ENCODE measurements at regions not wholly inside any gene's neighbourhood (a gene's known extent, or its start where the extent isn't known, plus 50 kb on each side); places are given as distances from the start of the nearest gene placed in this dataset.
"Not testable (repeated sequence)": the region's sequence is repeated elsewhere in the genome, so short reads cannot be mapped to it uniquely, and the experiment has no call there.

DNA sequence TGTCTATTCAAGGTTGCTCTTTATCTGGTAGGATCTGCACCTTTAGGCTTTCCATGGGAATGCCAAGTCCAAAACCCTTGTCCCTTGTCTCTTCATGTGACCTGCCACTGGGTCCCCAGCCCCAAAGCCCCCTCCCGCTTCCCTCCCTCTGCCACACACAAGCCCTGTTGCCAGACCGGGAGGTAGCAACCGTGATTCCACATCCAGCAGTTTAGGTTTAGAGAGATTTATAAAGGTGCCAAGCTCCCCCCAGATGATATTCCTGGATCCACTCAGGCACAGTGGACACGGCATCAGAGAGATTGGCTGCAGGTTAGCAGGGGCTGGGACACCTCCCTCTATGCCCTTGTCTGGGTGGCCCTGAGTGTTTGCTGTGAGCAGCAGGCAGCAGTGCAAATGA lies 504.7 kb downstream of the CCDC171 start:
- no peak for DNase-seq (ENCODE audit: low spot score)

DNA sequence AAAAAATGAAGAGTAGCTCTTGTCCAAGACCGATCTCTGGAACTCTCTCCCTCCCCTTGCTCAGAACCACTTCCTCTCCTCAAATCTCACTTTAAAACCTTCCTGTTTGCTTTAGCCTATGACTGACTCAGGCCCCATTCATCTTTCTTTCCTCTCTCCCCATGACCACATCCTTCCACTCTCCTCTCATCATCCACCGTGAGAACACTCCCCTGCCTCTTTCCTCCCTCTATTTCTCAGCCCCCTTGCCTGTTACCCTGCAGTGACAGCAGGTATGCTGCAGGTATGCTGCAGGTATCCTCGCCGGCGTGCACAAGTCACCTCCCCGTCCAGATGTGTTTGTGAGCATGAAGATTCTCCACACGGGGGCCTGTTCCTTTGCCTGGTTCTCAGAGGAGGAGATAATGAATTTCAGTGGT lies 505.3 kb downstream of the CCDC171 start:
- DNase-seq (ENCODE audit: low spot score), result no peak

DNA sequence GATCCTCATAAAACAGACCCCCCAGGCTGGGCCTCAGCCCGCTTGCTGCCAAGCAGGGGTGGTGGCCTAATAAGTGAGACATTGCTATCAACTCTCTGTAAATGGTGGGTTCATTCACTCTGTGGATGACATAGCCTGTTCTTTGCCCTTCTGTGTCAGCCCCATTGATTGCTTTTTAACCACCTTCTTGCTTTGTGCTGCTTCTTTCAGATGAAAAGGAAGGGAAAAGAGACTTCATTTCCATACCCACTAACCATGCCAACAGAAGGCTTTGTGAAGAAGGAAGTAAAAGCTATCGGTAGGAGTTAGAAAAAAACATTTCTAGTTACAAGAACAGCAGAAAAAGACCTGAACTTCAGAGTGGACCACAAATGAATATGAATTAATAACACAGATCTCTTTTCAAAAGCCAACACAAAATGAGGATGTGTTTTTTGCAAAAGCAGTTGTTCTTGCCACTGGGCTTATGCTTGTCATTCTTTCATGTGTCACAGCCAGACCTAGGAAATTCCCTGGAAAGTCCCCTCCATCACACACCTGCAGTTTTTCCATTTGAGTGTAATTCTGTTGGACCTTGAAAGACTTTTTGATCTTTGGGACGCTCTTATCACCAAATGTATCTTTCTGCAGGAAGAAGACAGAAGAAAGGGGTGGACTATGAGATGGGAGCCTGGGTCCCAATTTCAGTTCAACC lies 507.7 kb downstream of the CCDC171 start:
- no peak for DNase-seq (ENCODE audit: low spot score)

DNA sequence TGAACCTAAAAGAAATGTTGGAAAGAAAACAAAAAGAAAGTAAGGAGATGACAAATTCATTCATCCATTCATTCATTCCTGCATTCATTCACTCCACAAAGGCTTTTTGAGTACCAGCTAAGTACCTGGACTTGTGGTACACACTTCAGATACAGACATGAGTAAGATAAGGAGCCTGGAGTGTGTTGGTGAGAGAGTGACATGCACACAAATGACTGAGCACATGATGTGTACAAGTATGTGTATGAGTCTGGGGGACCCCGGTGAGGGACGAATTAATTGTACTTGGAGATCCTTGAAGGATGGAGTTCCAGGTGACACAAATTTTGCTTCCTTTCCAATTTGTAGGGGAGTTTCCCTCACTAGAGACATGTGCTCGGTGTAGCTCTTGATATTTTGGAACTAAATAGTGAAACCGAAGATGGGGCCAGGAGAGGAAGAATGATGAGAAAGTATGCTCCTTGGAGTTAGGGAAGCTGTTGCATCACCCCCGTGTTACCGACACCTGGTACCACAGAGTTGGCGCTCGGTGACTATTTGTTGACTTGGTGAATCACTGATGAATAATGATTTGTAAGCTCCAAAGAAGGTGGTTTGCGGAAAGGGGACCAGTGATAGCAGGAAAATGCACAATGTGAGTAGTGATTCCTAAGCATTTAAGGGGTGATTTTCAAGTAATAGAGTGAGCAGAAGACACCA lies 509.8 kb downstream of the CCDC171 start:
- no peak for DNase-seq (ENCODE audit: low spot score)

DNA sequence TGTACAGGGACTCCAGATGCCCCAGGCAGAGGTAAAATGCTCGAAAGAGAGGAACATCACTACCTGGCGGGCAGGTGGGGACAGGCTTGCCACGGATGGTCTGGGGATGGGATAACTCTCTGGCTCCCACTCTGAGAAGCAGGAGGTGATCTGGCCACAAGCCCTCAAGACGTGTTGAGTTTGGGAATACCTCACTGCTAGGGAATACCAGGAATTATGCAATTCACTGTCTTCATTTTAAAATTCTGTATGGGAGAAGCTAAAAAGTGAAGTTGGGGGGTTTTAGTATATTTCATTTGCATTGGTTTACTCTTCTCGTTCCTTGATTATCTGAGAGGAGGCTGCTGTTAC lies 510.4 kb downstream of the CCDC171 start:
- no peak for DNase-seq (ENCODE audit: low spot score)

DNA sequence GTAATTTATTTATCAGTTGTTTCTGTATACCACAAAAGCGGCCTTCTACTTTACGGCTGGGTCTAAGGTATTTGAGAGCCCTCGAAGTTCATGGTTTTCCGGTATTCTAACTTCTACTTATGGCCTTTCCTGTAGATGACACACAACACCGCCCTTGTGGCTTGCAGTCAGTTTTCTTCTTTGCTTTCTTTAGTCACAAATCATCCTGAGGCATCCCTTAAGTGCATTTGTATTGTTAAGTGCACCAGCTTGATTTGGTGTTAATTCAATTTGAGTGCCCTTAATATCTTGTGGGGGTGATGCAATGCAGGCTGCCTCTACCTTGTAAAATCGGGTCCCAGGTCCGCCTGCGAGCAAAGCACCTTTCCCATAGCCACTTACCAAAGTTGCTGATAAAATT lies 511.9 kb downstream of the CCDC171 start:
- no peak for DNase-seq (ENCODE audit: low spot score)

DNA sequence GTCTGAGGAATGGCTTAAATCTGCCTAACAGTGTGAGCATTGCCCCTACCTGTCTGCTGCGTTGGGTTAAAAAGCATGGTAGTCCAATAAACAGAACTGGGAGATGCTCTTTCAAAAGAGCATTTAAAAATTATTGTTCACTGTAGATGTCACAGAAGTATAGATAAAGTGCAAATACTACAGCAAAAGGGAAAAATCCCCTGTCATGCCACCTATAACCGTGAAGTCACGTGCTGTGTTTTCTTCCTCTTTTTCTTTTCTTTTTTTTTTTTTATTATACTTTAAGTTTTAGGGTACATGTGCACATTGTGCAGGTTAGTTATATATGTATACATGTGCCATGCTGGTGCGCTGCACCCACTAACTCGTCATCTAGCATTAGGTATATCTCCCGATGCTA lies 513.4 kb downstream of the CCDC171 start:
- not testable (repeated sequence) for DNase-seq (ENCODE audit: low spot score)

DNA sequence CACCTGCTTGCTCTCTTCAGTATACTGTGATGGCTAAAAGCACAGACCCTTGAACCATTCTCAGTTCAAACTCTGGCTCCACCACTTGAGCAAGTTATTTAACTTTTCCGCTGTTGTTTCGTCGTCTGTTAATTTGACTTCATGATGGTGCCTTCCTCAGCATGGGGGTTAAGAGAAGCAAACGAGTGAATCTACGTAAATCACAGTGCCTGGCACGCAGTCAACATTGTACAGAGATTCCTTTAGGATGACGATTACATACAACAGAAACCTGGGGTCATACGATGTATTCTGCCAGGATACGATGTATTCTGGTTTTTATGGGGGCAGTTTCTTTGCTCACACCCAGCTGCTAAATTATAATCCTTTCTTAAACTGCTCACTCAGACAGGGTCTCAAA lies 515.6 kb downstream of the CCDC171 start:
- DNase-seq (ENCODE audit: low spot score), result no peak

DNA sequence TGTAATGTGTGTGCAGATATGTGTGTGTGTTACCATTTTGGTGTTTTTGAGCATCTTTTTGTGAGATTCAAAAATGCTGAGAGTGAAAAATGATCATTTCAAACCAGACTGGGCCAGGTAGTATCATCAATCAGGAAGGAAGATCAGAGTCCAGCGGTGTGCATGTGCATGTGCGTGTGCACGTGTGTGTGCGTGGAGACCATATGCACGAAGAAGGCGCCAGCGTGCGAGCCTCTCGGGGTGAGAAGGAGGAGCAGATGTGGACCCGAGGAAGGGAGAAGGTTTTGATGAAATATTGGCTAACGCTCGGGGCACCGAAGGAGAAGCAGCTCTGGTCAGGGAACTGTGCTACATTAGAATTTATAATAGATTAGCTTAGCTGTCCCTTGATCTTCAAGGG lies 516.4 kb downstream of the CCDC171 start:
- DNase-seq (ENCODE audit: low spot score), result no peak

DNA sequence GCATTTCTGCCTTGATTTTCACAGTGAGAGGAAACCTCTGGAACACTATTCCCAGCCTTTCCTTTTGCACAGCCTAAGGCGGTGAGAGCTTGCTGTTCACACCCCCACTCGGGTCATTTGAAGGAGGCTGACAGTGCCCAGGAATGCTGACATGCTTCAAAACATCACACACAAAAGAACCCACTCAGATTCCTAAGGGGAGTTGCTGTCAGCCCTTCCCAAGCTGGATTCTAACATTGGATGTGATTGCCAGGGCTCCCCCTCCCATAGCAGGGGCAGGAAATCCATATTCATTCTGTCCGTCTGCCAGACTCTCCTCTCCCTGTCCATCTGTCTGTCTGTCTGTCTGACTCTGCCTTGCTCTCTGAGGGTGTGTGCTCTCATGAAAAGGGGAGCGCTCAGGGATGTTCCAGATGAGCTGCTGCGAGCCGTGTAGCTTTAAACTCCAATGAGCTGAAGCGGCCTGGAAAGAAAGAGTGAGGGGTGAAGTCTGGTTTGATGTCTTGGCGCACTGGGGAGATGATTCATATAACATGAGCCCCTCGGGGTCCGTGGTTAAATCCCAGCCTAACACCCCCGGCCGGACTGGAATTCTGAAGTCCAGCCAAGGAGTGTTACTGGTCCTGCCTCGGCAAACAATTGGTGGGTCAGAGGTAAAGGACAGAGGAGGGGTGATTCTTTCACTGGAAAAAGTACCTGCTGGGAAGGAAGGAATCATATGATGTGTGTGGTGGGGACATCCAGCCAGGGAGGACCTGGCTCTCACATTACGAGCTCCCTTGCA lies 517.0 kb downstream of the CCDC171 start:
- DNase-seq (ENCODE audit: low spot score), result no peak

DNA sequence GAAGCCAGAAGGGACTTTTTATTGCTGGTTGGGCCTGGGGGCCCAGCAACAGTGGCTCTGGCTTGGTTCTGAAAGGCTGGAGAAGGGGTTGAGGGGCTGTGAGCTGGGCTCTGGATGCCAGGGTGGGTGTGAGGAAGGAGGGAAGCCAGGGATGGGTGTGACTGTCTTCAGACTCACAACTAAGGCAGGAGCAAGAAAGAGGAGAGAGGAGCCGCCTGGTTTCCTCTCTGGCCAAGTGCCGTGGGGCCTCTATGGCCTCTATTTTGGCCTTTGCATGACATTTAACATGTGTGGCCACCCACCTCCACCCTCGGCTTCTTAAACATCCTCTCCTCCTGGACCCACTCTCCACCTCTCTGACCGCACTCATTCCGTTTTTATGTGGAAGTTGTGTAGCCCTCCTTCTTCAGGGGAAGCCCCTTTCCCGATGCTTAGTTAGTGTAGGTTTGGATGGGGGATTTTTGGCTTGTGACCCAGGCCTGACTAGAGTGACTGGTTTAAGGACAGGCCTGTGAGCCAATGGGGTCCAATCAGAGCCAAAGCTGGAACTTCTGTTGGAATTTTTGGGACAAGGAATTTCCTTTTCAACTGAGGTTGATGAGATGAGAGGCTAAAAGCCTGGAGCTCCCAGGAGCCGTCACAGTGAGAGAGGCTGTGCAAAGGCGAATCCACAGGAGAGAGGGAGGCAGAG lies 517.8 kb downstream of the CCDC171 start:
- no peak for DNase-seq (ENCODE audit: low spot score)

DNA sequence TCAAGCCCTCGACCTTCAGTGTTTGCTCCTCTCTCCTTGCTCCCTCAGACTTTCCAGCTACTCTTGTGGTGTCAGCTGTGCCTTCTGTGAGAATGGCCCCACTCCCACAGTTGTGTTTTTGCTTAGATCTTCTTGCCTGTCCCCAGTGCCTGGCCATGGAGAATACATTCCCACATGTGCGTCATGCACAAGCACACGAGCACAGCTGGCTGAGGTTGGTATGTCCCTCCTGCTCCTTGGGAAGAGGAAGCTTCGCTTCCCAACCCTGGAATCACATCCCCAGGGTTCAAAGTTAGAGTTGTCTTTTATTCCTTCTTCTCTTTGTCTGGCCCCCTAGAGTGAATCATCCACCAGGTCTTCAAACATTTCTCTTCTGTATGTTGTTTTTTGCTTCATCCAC lies 518.6 kb downstream of the CCDC171 start:
- DNase-seq (ENCODE audit: low spot score), result no peak

DNA sequence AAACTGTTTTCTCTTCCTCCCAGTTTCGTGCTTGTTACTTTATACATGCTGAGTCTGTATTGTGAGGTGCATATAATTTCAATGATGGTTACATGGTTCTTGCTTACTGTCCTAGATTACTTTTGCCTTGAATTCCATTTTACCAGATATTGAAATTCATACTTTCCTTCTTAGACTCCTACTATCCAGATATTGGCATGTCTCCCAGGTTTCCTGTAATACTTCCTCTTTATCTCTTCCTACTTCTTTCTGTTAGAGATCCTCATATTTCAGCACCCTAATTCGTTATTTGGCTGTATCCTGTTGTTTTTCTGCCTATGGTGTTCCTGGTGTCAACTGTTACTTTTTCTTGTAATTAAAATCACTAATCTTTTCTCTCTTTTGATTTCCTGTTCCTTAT lies 522.1 kb downstream of the CCDC171 start:
- no peak for DNase-seq (ENCODE audit: low spot score)

DNA sequence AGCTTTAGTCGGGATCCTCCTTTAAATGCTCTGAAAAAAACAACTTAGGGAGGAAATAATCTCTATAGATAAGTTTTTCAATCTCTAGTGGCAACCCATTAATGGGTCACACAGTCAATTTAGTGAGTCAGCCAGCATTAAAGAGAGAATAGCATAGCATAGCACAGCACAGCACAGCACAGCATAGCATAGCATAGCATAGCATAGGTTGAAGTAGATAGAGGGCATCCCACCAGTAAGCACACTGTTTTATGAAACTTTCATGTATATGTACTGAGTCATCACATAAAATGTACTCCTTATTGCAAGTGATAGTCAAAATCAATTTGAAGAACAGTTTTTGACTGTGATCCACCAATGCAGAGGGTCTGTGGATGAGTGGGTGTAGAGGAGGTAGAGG lies 522.9 kb downstream of the CCDC171 start:
- DNase-seq (ENCODE audit: low spot score), result no peak

DNA sequence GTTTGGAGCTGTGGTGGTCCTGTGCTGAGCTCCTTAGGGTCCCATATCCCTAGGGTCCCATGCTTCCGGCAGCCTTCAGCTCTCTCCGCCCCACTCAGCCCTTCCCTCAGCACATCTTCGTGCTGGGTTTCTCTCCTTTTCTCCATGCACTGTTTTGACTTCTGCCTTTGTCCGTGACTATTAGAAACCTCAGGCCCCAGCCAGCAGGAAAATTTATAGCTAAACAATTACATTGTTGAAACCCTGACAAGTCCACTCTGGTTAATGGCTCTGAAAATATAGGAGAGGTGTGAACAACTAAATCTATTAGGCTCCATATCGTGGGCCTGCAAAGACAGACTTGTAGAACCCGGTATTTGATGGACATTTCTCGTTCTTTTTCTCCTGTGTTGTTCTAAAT lies 523.7 kb downstream of the CCDC171 start:
- no peak for DNase-seq (ENCODE audit: low spot score)

DNA sequence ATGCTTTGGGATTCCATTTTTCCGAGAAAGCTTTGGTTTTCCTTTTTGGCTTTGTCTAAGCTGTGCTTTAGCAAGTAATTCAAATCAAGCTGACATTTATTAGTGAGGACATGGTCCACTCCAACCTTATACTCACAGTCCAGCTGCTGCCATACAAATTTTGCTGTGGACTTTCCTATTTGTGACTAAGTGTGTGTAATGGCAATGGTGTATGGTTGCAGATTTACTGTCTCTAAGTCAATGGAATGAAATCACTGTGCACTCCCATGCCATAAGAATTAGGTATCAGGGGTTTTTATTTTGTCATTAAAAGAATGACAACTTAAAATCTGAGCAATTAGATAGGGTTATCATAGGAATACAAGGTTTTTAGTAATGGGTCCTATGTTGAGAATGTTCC lies 530.0 kb downstream of the CCDC171 start:
- no peak for DNase-seq (ENCODE audit: low spot score)

DNA sequence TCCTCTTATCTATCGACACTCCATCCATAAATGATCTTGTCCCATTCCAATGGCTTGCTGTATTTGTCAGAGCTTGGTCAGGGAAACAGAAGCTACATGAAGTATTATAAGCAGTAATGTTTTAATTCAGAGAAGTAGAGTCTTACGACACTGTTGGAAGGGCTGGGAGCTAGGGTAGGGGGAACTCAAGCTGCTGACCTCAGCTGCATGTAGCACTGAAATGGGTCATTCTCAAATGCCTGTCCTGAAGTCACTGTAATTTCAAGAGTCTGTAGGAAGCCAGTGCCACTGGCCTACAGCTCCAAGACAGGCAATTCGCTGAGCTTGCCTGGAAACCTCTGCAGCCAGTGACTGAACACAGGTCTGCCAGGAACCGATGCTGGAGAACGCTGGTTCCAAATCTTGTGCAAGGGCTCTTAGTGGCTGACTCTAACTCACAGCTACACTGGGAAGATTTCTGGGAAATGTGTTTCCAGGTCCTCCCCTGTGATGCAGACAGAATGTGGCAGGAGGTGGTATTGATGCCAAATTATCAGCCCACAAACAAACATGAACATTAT lies 532.4 kb downstream of the CCDC171 start:
- no peak for DNase-seq (ENCODE audit: low spot score)

DNA sequence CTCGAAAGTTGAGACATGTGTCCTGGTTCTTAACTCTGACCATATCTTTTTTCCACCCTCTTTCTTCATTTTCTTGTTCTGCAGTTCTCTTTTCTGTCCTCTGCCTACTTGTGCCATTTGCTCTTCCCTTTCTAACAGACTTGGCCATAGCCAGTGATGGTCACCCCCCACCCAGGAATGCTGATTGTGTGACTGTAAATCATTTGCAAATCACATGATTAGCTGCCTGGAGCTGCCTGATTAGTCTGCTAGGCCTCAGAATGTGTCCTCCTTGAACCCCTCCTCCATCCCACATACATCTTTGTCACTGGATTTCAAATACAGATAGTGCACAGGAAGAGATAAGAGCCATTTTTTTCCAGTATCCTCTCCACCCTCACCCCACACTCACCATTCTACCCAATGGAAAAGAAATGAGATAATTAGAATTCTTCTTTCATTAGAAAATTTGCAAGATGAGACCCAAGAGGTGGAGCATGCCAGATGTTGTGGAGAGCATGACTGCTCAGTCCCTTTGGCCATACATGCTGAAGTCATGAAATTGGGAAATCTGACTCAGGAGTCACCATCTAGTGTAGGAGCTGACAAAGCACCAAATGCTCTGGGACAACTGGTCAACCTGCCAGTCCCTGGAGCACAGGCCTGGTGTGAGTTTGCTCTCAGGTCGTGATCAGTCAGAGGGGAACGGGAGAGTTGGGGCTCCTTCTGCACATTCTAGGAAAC lies 538.2 kb downstream of the CCDC171 start:
- DNase-seq (ENCODE audit: low spot score), result no peak

DNA sequence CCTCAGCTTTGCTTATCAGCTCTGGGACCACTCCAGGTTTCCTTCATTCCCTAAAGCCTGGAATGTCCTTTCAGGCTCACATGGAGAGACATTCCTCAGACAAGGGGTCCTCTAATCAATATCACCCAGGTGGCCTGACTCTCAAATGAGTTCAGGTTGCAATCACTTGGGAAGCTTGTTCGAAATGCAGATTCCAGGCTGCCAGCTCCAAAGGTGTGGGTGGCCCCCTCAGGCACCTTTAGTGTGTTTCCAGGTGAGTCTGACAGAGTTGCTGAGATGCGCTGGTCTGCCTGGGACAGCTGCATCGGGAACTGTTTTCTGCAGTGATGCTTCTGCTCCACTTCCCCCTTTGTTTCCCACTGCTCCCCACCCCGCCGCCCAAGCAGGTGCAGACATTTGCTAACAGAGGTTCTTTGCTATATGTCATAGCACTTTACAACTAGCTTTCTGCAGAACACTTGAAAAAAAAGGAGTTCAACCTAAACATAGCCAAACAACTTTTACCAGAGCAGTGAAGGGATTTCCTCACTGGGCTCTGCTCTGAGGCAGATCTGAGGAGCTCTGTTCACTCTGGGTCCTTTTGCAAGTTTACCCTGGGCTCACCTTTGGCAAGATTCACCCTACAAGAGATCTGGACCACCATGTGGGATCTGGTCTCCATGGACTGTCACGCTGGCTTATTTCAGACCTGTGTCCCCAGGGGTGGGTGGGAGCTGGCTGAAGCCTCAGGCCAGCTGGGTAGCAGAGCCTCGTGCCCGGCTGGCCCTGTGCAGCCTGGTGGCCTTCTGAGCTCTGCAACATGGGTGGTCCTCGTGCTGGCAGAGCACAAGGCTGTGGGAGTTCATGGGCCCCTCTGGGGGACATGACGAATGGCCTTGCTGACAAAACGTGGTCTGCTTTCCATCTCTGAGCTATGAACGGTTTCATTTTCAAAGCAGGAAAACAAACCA lies 539.6 kb downstream of the CCDC171 start:
- DNase-seq (ENCODE audit: low spot score), result no peak

DNA sequence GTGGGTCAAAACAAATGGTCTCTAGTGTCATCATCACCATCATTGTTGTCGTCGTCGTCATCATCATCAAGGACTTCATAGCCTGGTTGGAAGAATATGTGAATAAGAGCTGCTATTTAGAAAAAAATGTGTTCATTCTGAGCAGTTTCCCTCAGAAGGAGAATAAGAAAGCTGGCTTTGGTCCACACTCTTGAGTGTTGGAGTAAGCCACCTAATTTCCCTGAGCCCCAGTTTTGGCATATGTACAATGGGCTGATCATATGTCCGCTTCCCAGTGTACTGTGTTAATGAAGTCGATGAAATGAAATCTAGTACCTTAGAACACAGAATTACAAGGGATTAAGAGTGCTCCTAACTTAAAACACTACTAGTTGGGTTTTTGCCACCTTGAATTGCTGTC lies 545.5 kb downstream of the CCDC171 start:
- no peak for DNase-seq (ENCODE audit: low spot score)
